ENCODE measurements at regions not wholly inside any gene's neighbourhood (a gene's known extent, or its start where the extent isn't known, plus 50 kb on each side); places are given as distances from the start of the nearest gene placed in this dataset.

GRCh38 chr17:13288248-13288647 is 270.4 kb upstream of the ELAC2 start:
- TF ChIP-seq TAF1 (IDR thresholded peaks at IDR 0.05; ENCODE audit: borderline replicate concordance, insufficient read depth, low read length) (no peak), POLR2AphosphoS5 (IDR thresholded peaks at IDR 0.05; ENCODE audit: low read depth, low read length) (no peak), REST (IDR thresholded peaks at IDR 0.05; ENCODE audit: insufficient read depth in 1 of 2, low read depth in 2 of 2, low read length in 2 of 2) (no peak)
